ENCODE measurements at regions not wholly inside any gene's neighbourhood (a gene's known extent, or its start where the extent isn't known, plus 50 kb on each side); places are given as distances from the start of the nearest gene placed in this dataset.

GRCh38 chr10:6811153-6811552 lies 231.1 kb upstream of the PRKCQ start:
- Mint-ChIP-seq H3K27me3 (ENCODE audit: insufficient read depth, unreplicated experiment) (peaks cover 26% of the 10 kb centered on the region), H3K36me3 (ENCODE audit: insufficient read depth, unreplicated experiment) (no peaks in the 10 kb centered on the region), H3K4me1 (ENCODE audit: low read depth, unreplicated experiment) (no peaks in the 10 kb centered on the region), H3K4me3 (ENCODE audit: unreplicated experiment) (no peak overlapping the region), H3K9me3 (ENCODE audit: unreplicated experiment) (no peaks in the 10 kb centered on the region), H3K27ac (ENCODE audit: unreplicated experiment) (no peak overlapping the region)
- H3K27me3 ChIP-seq (replicated peaks; ENCODE audit: control insufficient read depth, insufficient read depth, low read length), result no peaks in the 10 kb centered on the region
- no peaks in the 10 kb centered on the region for H3K9me3 ChIP-seq
- no peaks in the 10 kb centered on the region for H3K4me1 ChIP-seq
- CTCF ChIA-PET, result no interaction called here
- no peak overlapping the region for H3K4me3 ChIP-seq (ENCODE audit: low read depth, low read length)
- no peak for DNase-seq
- intact Hi-C loops (cut with micrococcal nuclease; ENCODE audit: unreplicated experiment), result no loop called here
- POLR2A ChIA-PET, result no interaction called here
- H3K36me3 ChIP-seq (ENCODE audit: control insufficient read depth, insufficient read depth, low read length), result no peaks in the 10 kb centered on the region
- BruUV-seq (replicated peaks), result no TSS peak
- no peak for TF ChIP-seq CTCF (IDR thresholded peaks at IDR 0.05; ENCODE audit: insufficient read depth in 1 of 2, low read depth in 1 of 2, low read length in 1 of 2, severe bottlenecking in 1 of 2, unreplicated experiment in 1 of 2)

DNA sequence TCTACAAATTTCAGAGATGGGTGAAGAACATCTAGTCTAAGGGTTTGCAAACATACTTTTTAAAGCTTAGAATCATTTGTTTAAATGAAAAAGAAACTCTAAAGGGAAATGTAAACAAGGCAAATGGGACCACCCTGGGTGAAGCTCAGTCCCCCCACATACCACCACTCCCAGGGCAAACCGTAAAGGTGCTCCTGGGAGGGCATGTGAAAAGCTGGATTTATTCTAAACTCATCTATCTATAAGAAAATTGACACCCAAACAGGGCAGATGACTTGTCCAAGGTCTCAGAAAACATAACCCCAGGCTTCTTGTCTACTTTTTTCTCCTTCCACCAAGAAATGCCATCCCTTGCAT lies 223.3 kb upstream of the PRKCQ start:
- BruUV-seq (replicated peaks), result no TSS peak
- no peaks in the 10 kb centered on the region for H3K36me3 ChIP-seq (ENCODE audit: control insufficient read depth, insufficient read depth, low read length)
- POLR2A ChIA-PET, result no interaction called here
- H3K36me3 Mint-ChIP-seq (ENCODE audit: insufficient read depth, unreplicated experiment), result no peaks in the 10 kb centered on the region
- H3K9me3 Mint-ChIP-seq (ENCODE audit: unreplicated experiment), result no peaks in the 10 kb centered on the region
- CTCF ChIA-PET, result no interaction called here
- no peak for TF ChIP-seq CTCF (IDR thresholded peaks at IDR 0.05; ENCODE audit: insufficient read depth in 1 of 2, low read depth in 1 of 2, low read length in 1 of 2, severe bottlenecking in 1 of 2, unreplicated experiment in 1 of 2)
- H3K9me3 ChIP-seq, result no peaks in the 10 kb centered on the region
- no peak overlapping the region for H3K4me3 ChIP-seq (ENCODE audit: low read depth, low read length)
- H3K27ac Mint-ChIP-seq (ENCODE audit: unreplicated experiment), result no peak overlapping the region
- intact Hi-C loops (cut with micrococcal nuclease; ENCODE audit: unreplicated experiment), result no loop called here
- H3K27me3 ChIP-seq (replicated peaks; ENCODE audit: control insufficient read depth, insufficient read depth, low read length), result no peaks in the 10 kb centered on the region
- no peak for DNase-seq
- H3K4me1 Mint-ChIP-seq (ENCODE audit: low read depth, unreplicated experiment), result no peaks in the 10 kb centered on the region
- peaks cover 9% of the 10 kb centered on the region for H3K27me3 Mint-ChIP-seq (ENCODE audit: insufficient read depth, unreplicated experiment)
- H3K4me3 Mint-ChIP-seq (ENCODE audit: unreplicated experiment), result no peak overlapping the region
- no peaks in the 10 kb centered on the region for H3K4me1 ChIP-seq

DNA sequence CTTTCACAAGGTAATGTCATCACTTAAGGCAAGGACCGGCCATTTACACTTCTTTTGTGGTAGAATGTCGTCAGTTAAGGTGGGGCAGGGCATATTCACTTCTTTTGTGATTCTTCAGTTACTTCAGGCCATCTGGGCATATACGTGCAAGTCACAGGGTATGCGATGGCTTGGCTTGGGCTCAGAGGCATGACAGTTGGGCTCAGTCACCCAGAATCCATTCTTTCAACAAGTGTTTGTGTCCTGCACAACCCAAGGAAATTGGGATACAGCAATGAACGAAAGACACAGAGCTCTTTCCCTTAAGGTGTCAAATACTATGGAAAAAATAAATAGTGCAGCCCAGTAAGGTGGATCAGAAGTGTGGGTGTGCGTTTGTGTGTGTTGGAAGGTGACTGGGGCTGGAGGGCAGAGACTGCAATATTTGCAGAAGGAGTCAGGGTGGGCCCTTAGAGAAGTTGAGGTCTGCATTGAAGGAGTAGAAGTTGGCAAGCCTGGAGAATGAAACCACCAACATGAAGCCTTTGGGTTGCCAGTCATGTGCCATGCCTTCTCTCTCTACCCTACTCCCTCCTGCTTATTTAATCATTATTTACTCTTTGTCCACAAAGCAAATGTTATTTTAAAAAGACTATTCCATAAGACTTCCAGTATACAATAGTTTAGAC lies 222.8 kb upstream of the PRKCQ start:
- H3K36me3 Mint-ChIP-seq (ENCODE audit: insufficient read depth, unreplicated experiment), result no peaks in the 10 kb centered on the region
- Histone ChIP-seq H3K4me1 (no peaks in the 10 kb centered on the region), H3K27me3 (replicated peaks; ENCODE audit: control insufficient read depth, insufficient read depth, low read length) (no peaks in the 10 kb centered on the region), H3K4me3 (ENCODE audit: low read depth, low read length) (no peak overlapping the region), H3K9me3 (no peaks in the 10 kb centered on the region), H3K36me3 (ENCODE audit: control insufficient read depth, insufficient read depth, low read length) (no peaks in the 10 kb centered on the region)
- POLR2A ChIA-PET, result no interaction called here
- no peak for DNase-seq
- H3K27me3 Mint-ChIP-seq (ENCODE audit: insufficient read depth, unreplicated experiment), result peaks cover 9% of the 10 kb centered on the region
- no peak for TF ChIP-seq CTCF (IDR thresholded peaks at IDR 0.05; ENCODE audit: insufficient read depth in 1 of 2, low read depth in 1 of 2, low read length in 1 of 2, severe bottlenecking in 1 of 2, unreplicated experiment in 1 of 2)
- no peak overlapping the region for H3K27ac Mint-ChIP-seq (ENCODE audit: unreplicated experiment)
- no peaks in the 10 kb centered on the region for H3K9me3 Mint-ChIP-seq (ENCODE audit: unreplicated experiment)
- CTCF ChIA-PET, result no interaction called here
- no peaks in the 10 kb centered on the region for H3K4me1 Mint-ChIP-seq (ENCODE audit: low read depth, unreplicated experiment)
- intact Hi-C loops (cut with micrococcal nuclease; ENCODE audit: unreplicated experiment), result no loop called here
- H3K4me3 Mint-ChIP-seq (ENCODE audit: unreplicated experiment), result no peak overlapping the region
- BruUV-seq (replicated peaks), result no TSS peak
